HG02981 (cell line): ENCODE measurements at regions not wholly inside any gene's neighbourhood (a gene's known extent, or its start where the extent isn't known, plus 50 kb on each side); places are given as distances from the start of the nearest gene placed in this dataset.
"Not testable (repeated sequence)": the region's sequence is repeated elsewhere in the genome, so short reads cannot be mapped to it uniquely, and the experiment has no call there.

ENCODE experiments used
- ATAC-seq: cut with Tn5 transposase; IDR thresholded peaks from one replicate; pipeline ENCODE4 v1.9.1; 2021; ENCODE audit warnings: mild to moderate bottlenecking, moderate library complexity; ENCODE audit not compliant: unreplicated experiment

DNA sequence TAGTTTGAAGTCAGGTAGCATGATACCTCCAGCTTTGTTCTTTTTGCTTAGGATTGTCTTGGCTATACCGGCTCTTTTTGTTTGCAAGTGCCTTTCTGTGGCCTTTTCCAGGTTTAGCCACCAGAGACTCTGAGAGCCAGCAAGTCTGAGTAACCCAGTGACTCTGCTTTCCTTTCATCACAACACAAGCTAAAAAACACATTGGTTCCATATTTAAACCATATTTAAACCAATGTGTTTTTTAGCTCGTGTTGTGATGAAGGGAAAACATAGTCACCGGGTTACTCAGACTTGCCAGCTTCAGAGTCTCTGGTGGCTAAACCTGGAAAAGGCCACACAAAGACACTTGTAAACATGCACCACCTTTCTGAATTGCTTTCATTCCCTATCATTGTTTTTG, 493.3 kb downstream of the NTRK2 start:
- ATAC-seq = no peak

DNA sequence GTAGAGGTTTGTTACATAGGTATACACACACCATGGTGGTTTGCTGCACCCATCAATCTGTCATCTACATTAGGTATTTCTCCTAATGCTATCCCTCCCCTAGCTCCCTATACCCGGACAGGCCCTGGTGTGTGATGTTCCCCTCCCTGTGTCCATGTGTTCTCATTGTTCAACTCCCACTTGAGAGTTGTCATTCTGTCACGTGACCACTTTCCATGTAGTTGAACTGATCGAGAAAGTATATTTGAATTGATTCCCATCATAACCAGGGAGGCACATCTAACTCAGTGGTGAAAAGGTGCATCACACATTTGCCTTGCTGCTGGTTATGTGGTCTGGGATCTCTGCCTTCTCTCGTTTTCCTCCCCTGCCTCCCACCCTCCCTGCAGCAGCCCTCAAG, 491.4 kb downstream of the NTRK2 start:
- not testable (repeated sequence) for ATAC-seq

GRCh38 chr9:85158512-85158911, 489.0 kb downstream of the NTRK2 start:
- no peak for ATAC-seq

DNA sequence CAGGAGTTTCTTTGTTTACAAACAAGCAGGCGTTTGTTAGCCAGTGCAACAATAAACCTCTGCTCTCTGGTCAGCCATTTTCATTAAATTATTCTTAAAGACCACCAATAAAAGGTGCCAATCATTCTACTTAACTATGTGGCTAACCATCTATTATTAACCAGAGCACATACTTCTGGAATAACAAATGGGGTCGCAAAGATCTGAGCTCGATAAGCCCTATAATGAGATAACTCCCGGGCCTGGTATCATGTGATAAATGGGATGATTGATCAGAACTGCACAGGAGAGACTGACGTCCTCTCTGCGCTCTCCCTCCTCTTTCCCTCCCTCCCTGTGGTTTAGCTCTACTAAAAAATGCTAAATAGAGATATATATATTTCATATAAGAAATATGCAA, 488.2 kb downstream of the NTRK2 start:
- no peak for ATAC-seq

DNA sequence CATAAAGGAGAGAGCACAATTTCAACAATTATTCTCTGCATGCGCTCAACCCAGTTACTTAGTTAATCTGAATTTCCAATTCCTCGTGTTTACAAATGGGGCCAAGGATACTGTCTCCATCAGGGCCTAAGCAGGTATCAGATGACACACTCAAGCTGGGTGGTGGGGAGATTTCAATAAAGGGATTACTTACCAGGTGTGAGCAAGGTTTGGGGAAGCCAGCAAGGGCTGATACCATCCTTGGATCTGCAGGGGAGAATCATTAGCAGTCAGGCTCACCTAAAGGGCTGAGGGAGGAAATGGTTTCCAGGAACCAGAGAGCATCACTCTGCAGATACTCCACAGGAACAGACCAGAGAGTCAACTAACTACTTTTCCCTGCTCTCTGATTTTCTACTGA, 487.1 kb downstream of the NTRK2 start:
- no peak for ATAC-seq

DNA sequence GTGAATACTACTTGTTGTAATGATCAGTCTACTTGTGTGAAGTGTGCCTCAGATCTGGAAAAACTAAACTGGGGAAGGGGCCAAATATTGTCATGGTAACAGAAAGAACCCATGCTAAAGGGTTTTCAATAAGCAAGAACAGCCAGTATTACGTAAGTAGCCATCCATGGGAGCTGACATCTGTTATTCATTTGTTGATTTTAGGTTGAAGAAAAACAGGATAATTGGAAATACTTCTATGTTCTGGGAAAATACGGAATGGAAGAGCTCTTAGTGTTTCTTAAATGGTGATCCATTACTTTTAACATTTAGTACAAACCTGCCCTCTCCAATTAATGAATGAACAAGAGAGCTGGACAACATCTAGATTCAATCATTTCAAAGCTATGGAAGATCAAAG, 485.8 kb downstream of the NTRK2 start:
- ATAC-seq = no peak

- no peak for ATAC-seq
Measured at GRCh38 chr9:85151741-85152140, 482.2 kb downstream of the NTRK2 start.

GRCh38 chr9:85151162-85151561, 481.6 kb downstream of the NTRK2 start:
- no peak for ATAC-seq

DNA sequence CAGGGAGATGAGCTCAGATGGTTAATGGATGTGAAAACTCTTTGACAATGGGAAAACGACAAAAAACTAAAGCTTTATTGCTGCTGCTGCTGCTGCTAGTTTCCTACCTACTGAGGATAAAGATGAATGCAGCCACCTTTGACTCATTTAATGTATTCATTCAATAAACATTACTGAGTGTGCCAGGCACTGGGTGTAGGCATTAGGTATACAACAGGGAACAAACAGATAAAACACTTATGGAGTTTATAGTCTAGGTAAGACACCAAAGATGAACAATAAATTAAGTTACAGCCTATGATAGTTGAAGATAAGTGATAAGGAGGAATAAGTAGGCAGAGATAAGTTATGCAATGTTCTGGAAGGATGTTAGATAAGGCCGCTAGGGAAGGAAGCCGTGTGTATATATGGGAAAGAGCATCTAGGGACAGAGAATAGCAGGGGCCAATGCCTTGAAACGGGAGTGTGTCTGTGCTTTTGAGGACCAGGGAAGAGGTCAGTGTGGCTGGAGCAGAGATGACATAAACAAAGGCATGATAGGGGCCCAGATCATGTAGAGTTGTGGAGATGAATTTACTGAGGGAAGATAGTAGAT, 477.6 kb downstream of the NTRK2 start:
- ATAC-seq = no peak

- ATAC-seq = no peak
Measured at GRCh38 chr9:85142968-85143367, 473.4 kb downstream of the NTRK2 start.

DNA sequence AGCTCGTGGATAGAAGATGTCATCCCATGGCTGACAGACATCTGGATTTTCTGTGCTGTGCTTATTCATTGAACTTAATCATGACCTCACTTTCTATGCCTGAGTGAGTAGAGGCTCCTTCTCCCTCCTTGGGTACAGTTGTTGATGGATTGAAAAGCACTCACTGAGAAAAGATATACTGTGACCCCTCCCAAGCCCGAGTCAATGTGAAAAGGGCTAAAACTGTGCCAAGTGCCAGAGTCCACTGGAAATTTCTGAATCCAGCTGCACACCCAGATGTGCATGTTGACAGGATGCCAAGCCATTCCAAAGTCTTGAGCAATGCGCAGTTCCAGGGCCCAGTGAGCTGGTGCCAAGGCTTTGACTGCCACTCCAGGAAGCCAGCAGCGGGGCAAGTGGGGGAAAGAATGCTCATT, 473.0 kb downstream of the NTRK2 start:
- ATAC-seq = no peak

DNA sequence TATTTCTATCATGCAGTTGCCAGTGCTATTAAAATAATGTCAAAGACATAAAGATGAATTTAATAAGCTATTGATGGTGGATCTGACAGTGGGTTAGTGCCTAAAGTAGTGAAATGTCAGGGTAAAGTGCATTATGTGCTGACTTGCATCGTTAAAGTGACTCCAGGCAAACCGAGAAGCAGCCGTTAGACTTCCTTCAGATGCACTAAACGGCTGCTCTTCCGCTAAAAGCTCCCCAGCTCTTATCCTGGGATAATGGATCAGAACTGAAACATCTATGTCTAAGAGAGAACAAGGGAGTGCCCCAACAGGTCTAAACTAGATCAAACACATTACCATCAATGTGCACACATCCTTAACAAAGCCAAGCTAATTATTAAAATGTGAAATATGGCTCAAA, 468.2 kb downstream of the NTRK2 start:
- no peak for ATAC-seq

- no peak for ATAC-seq
Measured at GRCh38 chr9:85136987-85137386, 467.5 kb downstream of the NTRK2 start.

DNA sequence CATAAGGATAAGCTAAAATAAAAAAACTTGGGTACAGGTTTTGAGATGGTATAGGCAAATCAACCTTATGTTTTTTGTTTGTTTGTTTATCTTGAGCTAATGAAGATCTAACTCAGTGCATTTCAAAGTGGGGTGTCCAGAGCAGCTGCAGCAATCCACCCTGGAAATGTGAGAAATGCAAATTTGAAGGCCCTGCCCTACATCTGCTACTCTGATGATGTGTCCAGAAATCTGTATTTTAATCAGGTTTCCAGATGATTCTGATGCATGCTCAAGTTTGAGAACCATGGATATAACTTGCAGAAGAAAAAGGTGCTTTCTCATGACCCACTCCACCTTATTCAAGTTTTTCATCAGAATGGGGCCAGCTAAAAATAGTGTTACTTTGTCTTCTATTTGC, 467.0 kb downstream of the NTRK2 start:
- ATAC-seq = no peak

- ATAC-seq = no peak
Measured at GRCh38 chr9:85130764-85131163, 461.2 kb downstream of the NTRK2 start.

DNA sequence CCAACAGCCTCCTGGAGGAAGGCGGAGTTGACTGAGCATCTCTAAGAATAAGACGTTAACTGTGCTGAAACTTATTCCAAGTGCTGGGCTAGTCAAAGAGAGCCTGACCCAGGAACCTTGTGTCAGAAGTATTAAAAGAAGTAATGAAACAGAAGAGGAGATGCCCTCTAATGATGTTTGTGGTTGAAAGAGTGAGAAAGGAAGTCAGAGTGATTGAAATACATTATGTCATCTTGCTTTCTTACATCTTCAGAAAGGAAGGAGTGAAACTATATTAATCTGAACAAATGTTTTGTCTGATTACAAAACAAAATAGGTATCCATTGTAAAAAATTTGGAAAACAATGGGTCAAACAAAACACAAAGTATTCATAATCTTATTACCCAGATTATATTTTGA, 460.7 kb downstream of the NTRK2 start:
- no peak for ATAC-seq

GRCh38 chr9:85129514-85129913, 460.0 kb downstream of the NTRK2 start:
- no peak for ATAC-seq

GRCh38 chr9:85118990-85119755, 449.6 kb downstream of the NTRK2 start:
- no peak for ATAC-seq

- ATAC-seq = no peak
Measured at GRCh38 chr9:85117831-85118230, 448.3 kb downstream of the NTRK2 start.

DNA sequence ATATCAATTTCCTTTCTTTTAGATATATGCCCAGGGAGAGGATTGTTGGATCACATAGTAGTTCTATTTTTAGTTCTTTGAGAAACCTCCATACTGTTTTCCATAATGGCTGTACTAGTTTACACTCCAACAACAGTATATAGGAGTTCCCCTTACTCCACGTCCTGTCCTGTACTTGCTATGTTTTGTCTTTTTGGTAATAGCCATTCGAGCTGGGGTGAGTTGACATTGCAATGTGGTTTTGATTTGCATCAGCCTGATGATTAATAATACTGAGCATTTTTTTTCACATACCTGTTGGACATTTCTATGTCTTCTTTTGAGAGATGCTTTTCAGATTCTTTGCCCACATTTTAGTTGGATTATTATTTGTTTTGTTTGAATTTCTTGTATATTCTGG, 445.9 kb downstream of the NTRK2 start:
- no peak for ATAC-seq

DNA sequence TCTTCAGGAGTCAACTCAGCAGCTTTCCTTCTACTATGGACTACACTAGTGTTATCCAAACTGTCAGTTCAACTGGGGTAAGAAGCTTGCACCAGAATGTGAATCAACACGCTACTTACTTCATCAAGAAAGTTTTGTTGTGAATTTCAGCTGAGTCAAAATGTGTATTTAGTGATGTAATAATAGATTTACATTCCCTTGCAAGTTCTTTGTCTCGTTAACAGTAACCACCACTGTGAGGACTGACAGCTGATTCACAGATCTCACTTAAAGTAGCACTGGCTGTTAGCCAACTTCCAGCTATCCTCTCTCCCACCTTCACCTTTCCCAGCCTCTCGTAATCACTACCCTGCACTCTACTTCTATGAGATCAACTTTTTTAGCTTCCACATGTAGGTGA, 445.3 kb downstream of the NTRK2 start:
- ATAC-seq = no peak

- ATAC-seq = no peak
Measured at GRCh38 chr9:85112933-85113418, 443.4 kb downstream of the NTRK2 start.

- no peak for ATAC-seq
Measured at GRCh38 chr9:85112391-85112790, 442.9 kb downstream of the NTRK2 start.
